Small intestine (tissue), 7 donors: ENCODE measurements at regions not wholly inside any gene's neighbourhood (a gene's known extent, or its start where the extent isn't known, plus 50 kb on each side); places are given as distances from the start of the nearest gene placed in this dataset.

Experiments
- DNase-seq, 2 donors: peaks; one replicate each; pipeline versions ENCODE4 v3.0.0 to v3.0.0-alpha.2; 2013
- FAIRE-seq: peaks from 2 replicates; lab custom pipeline; 2012; peaks lifted over from hg19 to GRCh38; lab: Jason Lieb, UNC
- H3K27ac ChIP-seq, 3 donors: one replicate each; pipeline ENCODE4 v1.5.1; 2013; ENCODE audit warnings: low read length in 2 of 3, mild to moderate bottlenecking in 2 of 3, control low read depth in 1 of 3, inconsistent platforms in 1 of 3, low read depth in 1 of 3, moderate library complexity in 1 of 3
- H3K27me3 ChIP-seq, 3 donors: one replicate each; pipeline ENCODE4 v1.6.1; 2013; ENCODE audit warnings: low read length in 3 of 3, inconsistent platforms in 1 of 3; ENCODE audit not compliant: control insufficient read depth in 3 of 3, insufficient read depth in 3 of 3
- H3K36me3 ChIP-seq, 3 donors: one replicate each; pipeline ENCODE4 v1.6.1; 2013; ENCODE audit warnings: low read length in 3 of 3, inconsistent platforms in 1 of 3, low read depth in 1 of 3, mild to moderate bottlenecking in 1 of 3, moderate library complexity in 1 of 3; ENCODE audit not compliant: control insufficient read depth in 3 of 3, insufficient read depth in 2 of 3
- H3K4me1 ChIP-seq, 3 donors: one replicate each; pipeline ENCODE4 v1.6.1; 2013; ENCODE audit warnings: low read length in 2 of 3, inconsistent platforms in 1 of 3, low read depth in 1 of 3, mild to moderate bottlenecking in 1 of 3, moderate library complexity in 1 of 3; ENCODE audit not compliant: control insufficient read depth in 3 of 3, insufficient read depth in 2 of 3
- H3K4me3 ChIP-seq, 3 donors: one replicate each; pipeline ENCODE4 v1.5.1; 2013; ENCODE audit warnings: low read length in 3 of 3, control low read depth in 1 of 3, inconsistent platforms in 1 of 3, low read depth in 1 of 3, mild to moderate bottlenecking in 1 of 3, moderate library complexity in 1 of 3
- H3K9me3 ChIP-seq, 2 donors: one replicate each; pipeline ENCODE4 v1.6.1; 2013; ENCODE audit warnings: low read depth in 1 of 2, low read length in 1 of 2; ENCODE audit not compliant: control insufficient read depth in 2 of 2, insufficient read depth in 1 of 2
- WGBS, 3 donors: extraction: QIAGEN DNeasy Blood & Tissue Kit; methylation state at CpG; one replicate each; pipeline ENCODE4 v1.1.7; 2013; 5-methylcytosine and 5-hydroxymethylcytosine counted together
- donor health status: healthy with polysubstance abuse.
- donor health status: control.
- donor health status: control.
- donor health status: Bipolar disorder and iron deficiency.
- donor health status: healthy.

- peaks cover 3 to 24% (median 7%) of the 10 kb centered on the region in 3 donors for H3K27me3 ChIP-seq
- FAIRE-seq (no peak), DNase-seq (no peak)
- 69 to 77% (median 71%) methylated on average over 14 of the region's 14 CpGs for WGBS, 3 donors
- no peaks in the 10 kb centered on the region for H3K4me1 ChIP-seq
- no peaks in the 10 kb centered on the region for H3K36me3 ChIP-seq
- no peak overlapping the region for H3K4me3 ChIP-seq
- H3K27ac ChIP-seq, result no peak overlapping the region
- H3K9me3 ChIP-seq, result peaks cover 0 to under 1% of the 10 kb centered on the region in 2 donors
Observed at GRCh38 chr4:1474126-1475090, 68.2 kb upstream of the NKX1-1 start.

DNA sequence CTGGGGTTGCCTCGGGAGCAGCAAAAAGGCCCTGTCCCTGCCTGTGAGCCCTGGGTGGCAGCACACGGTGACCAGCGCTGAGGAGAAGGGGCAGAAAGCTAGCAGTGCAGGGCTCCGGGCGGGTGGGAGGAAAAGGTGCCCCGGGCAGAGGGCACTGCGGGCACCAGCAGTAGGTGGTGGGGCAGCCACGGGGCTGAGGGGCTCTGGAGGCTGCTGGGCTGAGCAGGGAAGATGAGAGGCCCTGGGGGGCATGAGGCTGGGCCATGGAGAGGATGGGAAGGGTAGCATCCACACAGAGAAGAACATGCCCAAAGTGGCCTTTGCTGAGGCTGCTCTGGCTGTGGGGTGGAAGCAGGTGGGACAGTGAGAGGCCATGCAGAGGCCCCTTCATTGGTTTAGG is 67.5 kb upstream of the NKX1-1 start:
- no peaks in the 10 kb centered on the region for H3K4me1 ChIP-seq
- H3K9me3 ChIP-seq, result peaks cover 0 to 2% of the 10 kb centered on the region in 2 donors
- H3K27ac ChIP-seq, result no peak overlapping the region
- peaks cover 3 to 27% (median 7%) of the 10 kb centered on the region in 3 donors for H3K27me3 ChIP-seq
- no peak for FAIRE-seq
- H3K36me3 ChIP-seq, result no peaks in the 10 kb centered on the region
- H3K4me3 ChIP-seq, result no peak overlapping the region
- 76 to 83% (median 80%) methylated on average over 8 of the region's 8 CpGs for WGBS, 3 donors
- DNase-seq, result no peak

- WGBS, 3 donors, result 65 to 77% (median 65%) methylated on average over 9 of the region's 9 CpGs
- H3K27ac ChIP-seq, result no peak overlapping the region
- H3K9me3 ChIP-seq, result peaks cover 0 to 5% of the 10 kb centered on the region in 2 donors
- no peaks in the 10 kb centered on the region for H3K36me3 ChIP-seq
- FAIRE-seq (no peak), DNase-seq (no peak)
- peaks cover 3 to 27% (median 7%) of the 10 kb centered on the region in 3 donors for H3K27me3 ChIP-seq
- H3K4me3 ChIP-seq, result no peak overlapping the region
- no peaks in the 10 kb centered on the region for H3K4me1 ChIP-seq
Observed at GRCh38 chr4:1472911-1473518, 66.8 kb upstream of the NKX1-1 start.

DNA sequence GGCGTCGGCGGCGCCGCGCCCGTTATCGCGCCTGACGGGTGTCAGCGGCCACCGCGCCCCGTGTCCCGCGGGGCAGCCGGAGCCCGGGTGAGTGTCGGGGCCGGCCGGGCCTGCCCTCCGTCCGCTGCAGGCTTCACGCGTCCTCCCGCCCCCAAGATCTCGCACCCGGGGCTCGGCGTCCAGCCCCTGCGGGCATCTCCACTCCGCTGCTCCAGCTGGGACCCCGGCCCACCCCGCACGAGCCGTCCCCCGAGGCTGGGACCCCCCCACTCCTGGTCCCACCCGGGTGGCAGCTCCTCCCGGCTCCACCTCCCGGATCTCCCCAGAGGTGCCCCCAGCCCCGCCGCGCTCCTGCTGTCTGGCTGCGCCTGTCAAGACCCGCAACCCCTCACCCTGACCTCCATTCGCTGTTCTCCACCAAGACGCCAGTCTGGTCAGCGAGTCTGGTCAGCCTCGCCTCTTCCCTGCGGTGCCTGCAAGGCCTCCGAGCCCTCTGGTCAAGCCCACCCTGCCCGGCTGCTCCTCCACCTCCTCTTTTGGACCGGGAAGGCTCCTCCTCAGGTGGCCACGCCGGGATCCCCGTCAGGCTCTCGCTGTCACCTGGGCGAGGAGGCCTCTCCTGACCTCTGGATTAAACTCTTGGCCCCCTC is 66.0 kb upstream of the NKX1-1 start:
- Histone ChIP-seq H3K4me3 (no peak overlapping the region), H3K27ac (no peak overlapping the region), H3K4me1 (no peaks in the 10 kb centered on the region), H3K9me3 (peaks cover 0 to 5% of the 10 kb centered on the region in 2 donors), H3K36me3 (no peaks in the 10 kb centered on the region), H3K27me3 (peaks cover 3 to 27% (median 7%) of the 10 kb centered on the region in 3 donors)
- DNase-seq (no peak), FAIRE-seq (no peak)
- 16 to 24% (median 19%) methylated on average over 44 to 58 of the region's 58 CpGs for WGBS, 3 donors

- Histone ChIP-seq H3K4me3 (no peak overlapping the region), H3K27me3 (peaks cover 3 to 27% (median 7%) of the 10 kb centered on the region in 3 donors), H3K27ac (no peak overlapping the region), H3K9me3 (peaks cover 0 to 5% of the 10 kb centered on the region in 2 donors), H3K36me3 (no peaks in the 10 kb centered on the region), H3K4me1 (no peaks in the 10 kb centered on the region)
- FAIRE-seq, result no peak
- no peak for DNase-seq
- 18 to 27% (median 22%) methylated on average over 47 to 55 of the region's 55 CpGs for WGBS, 3 donors
Observed at GRCh38 chr4:1471443-1472147, 65.4 kb upstream of the NKX1-1 start.

- peaks cover 0 to 5% of the 10 kb centered on the region in 2 donors for H3K9me3 ChIP-seq
- peaks cover 3 to 27% (median 7%) of the 10 kb centered on the region in 3 donors for H3K27me3 ChIP-seq
- no peaks in the 10 kb centered on the region for H3K4me1 ChIP-seq
- DNase-seq (no peak), FAIRE-seq (no peak)
- 78 to 85% (median 78%) methylated on average over 12 of the region's 12 CpGs for WGBS, 3 donors
- no peak overlapping the region for H3K4me3 ChIP-seq
- H3K27ac ChIP-seq, result no peak overlapping the region
- H3K36me3 ChIP-seq, result no peaks in the 10 kb centered on the region
Observed at GRCh38 chr4:1470816-1471442, 64.7 kb upstream of the NKX1-1 start.

DNA sequence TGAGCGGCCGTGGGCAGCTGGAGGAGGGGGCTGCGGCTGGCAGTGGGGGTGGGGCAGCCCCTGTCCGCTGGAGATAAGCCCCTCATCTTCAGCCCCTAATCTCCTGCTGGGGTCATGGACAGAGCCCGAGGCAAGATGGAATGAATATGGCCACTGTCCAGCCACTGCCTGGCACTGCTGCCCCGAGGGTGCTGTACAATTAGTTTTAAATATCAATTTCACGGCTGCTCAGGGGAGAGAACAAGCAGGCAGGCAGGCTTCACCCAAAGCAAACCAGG is 64.1 kb upstream of the NKX1-1 start:
- Histone ChIP-seq H3K4me3 (no peak overlapping the region), H3K9me3 (peaks cover 0 to 5% of the 10 kb centered on the region in 2 donors), H3K4me1 (no peaks in the 10 kb centered on the region), H3K27ac (no peak overlapping the region), H3K36me3 (no peaks in the 10 kb centered on the region), H3K27me3 (peaks cover 3 to 27% (median 7%) of the 10 kb centered on the region in 3 donors)
- FAIRE-seq (no peak), DNase-seq (no peak)
- 62 to 65% (median 64%) methylated on average over 7 of the region's 7 CpGs for WGBS, 3 donors
